Mucosa of rectum (tissue), 2 donors: ENCODE measurements at regions not wholly inside any gene's neighbourhood (a gene's known extent, or its start where the extent isn't known, plus 50 kb on each side); places are given as distances from the start of the nearest gene placed in this dataset.
A peak's percentile ranks its signal among the peaks of the same experiment; 100 is the strongest.

Experiments used
- H3K27ac ChIP-seq, 2 donors: one replicate each; pipeline ENCODE4 v1.7.0; 2013; ENCODE audit warnings: inconsistent platforms in 2 of 2, low read depth in 2 of 2, low read length in 2 of 2
- H3K27me3 ChIP-seq, 2 donors: one replicate each; pipeline ENCODE4 v1.7.0; 2013; ENCODE audit warnings: low read length in 2 of 2; ENCODE audit not compliant: control insufficient read depth in 2 of 2, insufficient read depth in 2 of 2
- H3K36me3 ChIP-seq, 2 donors: one replicate each; pipeline ENCODE4 v1.7.0; 2013; ENCODE audit warnings: low read length in 2 of 2; ENCODE audit not compliant: control insufficient read depth in 2 of 2, insufficient read depth in 2 of 2
- H3K4me1 ChIP-seq, 2 donors: one replicate each; pipeline ENCODE4 v1.7.0; 2013; ENCODE audit warnings: low read length in 2 of 2, mild to moderate bottlenecking in 1 of 2; ENCODE audit not compliant: control insufficient read depth in 2 of 2, insufficient read depth in 2 of 2
- H3K4me3 ChIP-seq, 2 donors: one replicate each; pipeline ENCODE4 v1.7.0; 2013; ENCODE audit warnings: low read length in 2 of 2
- H3K9ac ChIP-seq, 2 donors: one replicate each; pipeline ENCODE4 v1.7.0; 2013; ENCODE audit warnings: low read length in 2 of 2, low read depth in 1 of 2, mild to moderate bottlenecking in 1 of 2
- H3K9me3 ChIP-seq, 2 donors: one replicate each; pipeline ENCODE4 v1.7.0; 2013; ENCODE audit warnings: low read length in 2 of 2; ENCODE audit not compliant: control insufficient read depth in 2 of 2
- donor health status: healthy.
- donor health status: Normal muscosa, but diverticular disease.

DNA sequence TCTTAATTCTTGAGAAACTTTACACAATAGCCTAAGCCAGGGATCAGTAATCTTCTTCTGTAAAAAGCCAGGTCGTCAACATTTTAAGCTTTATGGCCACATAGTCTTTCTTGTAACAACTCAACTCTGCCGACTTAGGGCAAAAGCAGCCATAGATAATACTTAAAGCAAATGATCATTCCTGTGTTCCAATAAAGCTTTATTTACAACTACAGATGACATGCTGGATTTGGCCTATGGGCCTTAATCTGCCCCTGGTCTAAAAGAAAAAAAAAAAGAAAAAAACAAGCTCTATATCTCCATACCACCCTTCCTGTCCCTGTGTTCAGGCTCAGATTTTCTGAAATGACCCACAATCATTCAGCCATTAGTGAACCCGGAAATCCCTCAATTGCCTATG, 220.3 kb downstream of the ENC1 start:
- no peak overlapping the region for H3K9ac ChIP-seq
- no peaks in the 10 kb centered on the region for H3K9me3 ChIP-seq
- H3K4me1 ChIP-seq = peaks cover 17 to 28% of the 10 kb centered on the region in 2 donors
- no peak overlapping the region for H3K27ac ChIP-seq
- no peak overlapping the region for H3K4me3 ChIP-seq
- no peaks in the 10 kb centered on the region for H3K27me3 ChIP-seq
- no peaks in the 10 kb centered on the region for H3K36me3 ChIP-seq

DNA sequence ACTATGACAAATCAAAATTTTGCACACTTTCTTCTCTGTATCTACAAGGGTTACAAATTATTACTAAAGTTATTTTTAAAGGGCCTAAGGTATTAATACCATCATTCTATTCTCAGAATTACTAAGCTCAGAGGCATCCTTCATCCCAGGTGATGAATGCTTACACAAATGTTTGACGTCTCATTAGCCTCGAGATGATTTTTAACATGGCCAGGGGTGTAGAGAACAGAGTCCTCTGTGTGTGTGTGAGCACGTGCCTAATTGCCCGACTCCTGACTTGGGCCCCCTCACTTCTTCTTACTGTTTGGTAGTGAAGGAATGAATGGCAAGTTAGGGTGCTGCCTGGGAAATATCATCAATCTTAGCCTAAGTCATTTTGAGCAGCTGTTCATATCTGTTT, 221.1 kb downstream of the ENC1 start:
- H3K27me3 ChIP-seq = no peaks in the 10 kb centered on the region
- H3K4me1 ChIP-seq = peaks cover 17 to 28% of the 10 kb centered on the region in 2 donors
- no peaks in the 10 kb centered on the region for H3K36me3 ChIP-seq
- peak overlapping the region in 1 of 2 donors; percentile 44 for H3K27ac ChIP-seq
- no peak overlapping the region for H3K4me3 ChIP-seq
- no peaks in the 10 kb centered on the region for H3K9me3 ChIP-seq
- H3K9ac ChIP-seq = no peak overlapping the region

DNA sequence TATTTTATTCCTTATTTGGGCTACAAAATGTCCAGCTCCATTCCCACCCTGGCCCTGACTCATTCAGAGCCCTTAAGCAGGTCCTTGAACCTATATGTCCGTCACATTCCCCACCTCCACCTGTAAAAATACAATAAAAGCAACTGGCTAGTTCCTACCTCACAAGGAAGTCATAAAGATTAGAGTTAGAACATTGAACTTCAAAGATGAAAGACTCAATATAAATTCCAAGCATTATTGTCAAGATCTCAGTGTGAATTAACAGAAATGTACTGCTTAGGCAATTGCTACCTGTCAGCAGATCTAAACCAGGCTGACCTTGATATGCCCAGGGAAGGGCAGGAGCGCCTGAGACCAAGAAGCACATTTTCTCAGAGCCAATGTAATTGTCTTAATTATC, 221.8 kb downstream of the ENC1 start:
- Histone ChIP-seq H3K36me3 (no peaks in the 10 kb centered on the region), H3K9ac (no peak overlapping the region), H3K9me3 (no peaks in the 10 kb centered on the region), H3K4me3 (no peak overlapping the region), H3K27me3 (no peaks in the 10 kb centered on the region), H3K27ac (peak overlapping the region; percentile 41 to 44), H3K4me1 (peaks cover 17 to 28% of the 10 kb centered on the region in 2 donors)

- H3K4me1 ChIP-seq = peaks cover 19 to 30% of the 10 kb centered on the region in 2 donors
- H3K4me3 ChIP-seq = no peak overlapping the region
- H3K9ac ChIP-seq = no peak overlapping the region
- no peaks in the 10 kb centered on the region for H3K27me3 ChIP-seq
- H3K9me3 ChIP-seq = no peaks in the 10 kb centered on the region
- no peaks in the 10 kb centered on the region for H3K36me3 ChIP-seq
- H3K27ac ChIP-seq = peak overlapping the region in 1 of 2 donors; percentile 38
Measured at GRCh38 chr5:74418261-74418660, 222.3 kb downstream of the ENC1 start.

- H3K4me1 ChIP-seq = peaks cover 19 to 33% of the 10 kb centered on the region in 2 donors
- H3K36me3 ChIP-seq = no peaks in the 10 kb centered on the region
- peak overlapping the region in 1 of 2 donors; percentile 29 for H3K9ac ChIP-seq
- H3K27ac ChIP-seq = peak overlapping the region in 1 of 2 donors; percentile 55
- no peaks in the 10 kb centered on the region for H3K9me3 ChIP-seq
- no peaks in the 10 kb centered on the region for H3K27me3 ChIP-seq
- no peak overlapping the region for H3K4me3 ChIP-seq
Measured at GRCh38 chr5:74415695-74416102, 224.8 kb downstream of the ENC1 start.

GRCh38 chr5:74414228-74414627, 226.3 kb downstream of the ENC1 start:
- no peak overlapping the region for H3K9ac ChIP-seq
- no peaks in the 10 kb centered on the region for H3K9me3 ChIP-seq
- H3K27ac ChIP-seq = peak overlapping the region in 1 of 2 donors; percentile 18
- H3K27me3 ChIP-seq = no peaks in the 10 kb centered on the region
- no peak overlapping the region for H3K4me3 ChIP-seq
- H3K36me3 ChIP-seq = no peaks in the 10 kb centered on the region
- H3K4me1 ChIP-seq = peaks cover 19 to 28% of the 10 kb centered on the region in 2 donors

GRCh38 chr5:74413403-74414048, 227.0 kb downstream of the ENC1 start:
- H3K36me3 ChIP-seq = no peaks in the 10 kb centered on the region
- no peaks in the 10 kb centered on the region for H3K27me3 ChIP-seq
- no peak overlapping the region for H3K9ac ChIP-seq
- H3K27ac ChIP-seq = peak overlapping the region; percentile 18 to 22
- H3K4me3 ChIP-seq = no peak overlapping the region
- no peaks in the 10 kb centered on the region for H3K9me3 ChIP-seq
- peaks cover 19 to 30% of the 10 kb centered on the region in 2 donors for H3K4me1 ChIP-seq

DNA sequence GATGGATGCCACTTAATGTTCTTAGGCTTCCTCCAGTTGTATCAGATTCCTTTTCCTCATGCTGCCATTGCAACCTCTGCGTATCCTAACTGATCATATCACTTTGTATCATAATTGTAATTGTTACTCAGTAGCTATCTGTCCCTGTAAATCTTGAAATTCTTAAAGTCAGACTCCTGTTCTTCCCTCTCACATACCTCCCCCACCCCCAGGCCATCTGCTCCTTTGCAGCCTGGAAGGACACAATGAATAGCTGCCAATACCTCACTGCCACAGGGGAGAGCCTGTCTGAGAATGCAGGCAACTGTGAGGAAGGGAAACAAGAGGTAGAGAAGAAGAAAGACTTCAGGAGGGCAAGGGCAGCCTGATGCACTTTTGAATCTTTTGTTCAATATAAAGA, 228.5 kb downstream of the ENC1 start:
- Histone ChIP-seq H3K27ac (no peak overlapping the region), H3K27me3 (no peaks in the 10 kb centered on the region)

GRCh38 chr5:74409712-74410111, 230.8 kb downstream of the ENC1 start:
- no peaks in the 10 kb centered on the region for H3K36me3 ChIP-seq
- H3K27me3 ChIP-seq = no peaks in the 10 kb centered on the region
- no peak overlapping the region for H3K27ac ChIP-seq
- no peak overlapping the region for H3K4me3 ChIP-seq
- peaks cover 13 to 14% of the 10 kb centered on the region in 2 donors for H3K4me1 ChIP-seq
- H3K9ac ChIP-seq = no peak overlapping the region
- H3K9me3 ChIP-seq = no peaks in the 10 kb centered on the region

More for the DNA sequence above, 228.5 kb downstream of the ENC1 start:
- Histone ChIP-seq H3K4me3 (no peak overlapping the region), H3K4me1 (peaks cover 12 to 23% of the 10 kb centered on the region in 2 donors), H3K9me3 (no peaks in the 10 kb centered on the region), H3K36me3 (no peaks in the 10 kb centered on the region), H3K9ac (no peak overlapping the region)

DNA sequence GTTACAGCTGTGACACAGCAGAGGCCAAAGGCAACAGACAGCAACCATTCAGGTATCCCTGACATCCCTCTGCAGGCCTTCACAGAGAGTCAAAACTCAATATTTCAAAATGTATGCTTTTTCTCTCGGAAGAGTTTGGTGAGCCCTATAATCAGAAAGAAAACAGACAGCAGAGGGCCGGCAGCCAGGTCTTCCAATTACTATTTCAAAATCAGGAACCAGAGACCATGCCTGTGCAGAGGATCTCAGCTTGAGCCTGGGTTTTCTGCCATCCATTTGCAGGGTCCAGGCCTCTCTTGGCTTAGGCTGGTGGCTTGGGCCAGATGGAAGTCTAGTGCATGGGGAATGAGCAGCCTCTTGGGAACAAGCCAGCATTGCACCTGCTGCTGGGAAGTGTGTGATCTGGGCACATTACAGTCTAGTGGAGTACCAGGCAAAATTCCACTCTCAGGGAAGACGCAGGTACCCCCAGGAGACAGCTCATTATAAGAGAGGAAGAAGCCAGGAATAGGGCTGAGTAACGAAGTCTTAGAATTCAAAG, 231.3 kb downstream of the ENC1 start:
- no peak overlapping the region for H3K9ac ChIP-seq
- H3K27me3 ChIP-seq = no peaks in the 10 kb centered on the region
- peaks cover 13 to 17% of the 10 kb centered on the region in 2 donors for H3K4me1 ChIP-seq
- no peaks in the 10 kb centered on the region for H3K36me3 ChIP-seq
- H3K4me3 ChIP-seq = no peak overlapping the region
- H3K9me3 ChIP-seq = no peaks in the 10 kb centered on the region
- H3K27ac ChIP-seq = no peak overlapping the region
